Esophagus squamous epithelium (tissue), 5 donors: ENCODE measurements at regions not wholly inside any gene's neighbourhood (a gene's known extent, or its start where the extent isn't known, plus 50 kb on each side); places are given as distances from the start of the nearest gene placed in this dataset.

Experiments
- DNase-seq: peaks from one replicate; lab custom pipeline; 2025; lab: John Stamatoyannopoulos, UW
- H3K27ac ChIP-seq, 4 donors: fragments of 200-600 bp; sonication (generic); one replicate each; pipeline ENCODE4 v1.5.1; 2016 to 2019; ENCODE audit warnings: mild to moderate bottlenecking in 1 of 4
- H3K27me3 ChIP-seq, 4 donors: fragments of 200-600 bp; sonication (generic); 1 replicate in 3 of 4; 2 replicates in 1 of 4; pipeline versions ENCODE4 v1.5.1 to v1.6.0; 2017 to 2021; ENCODE audit warnings: antibody characterized with exemption in 1 of 4
- H3K36me3 ChIP-seq, 3 donors: fragments of 200-600 bp; sonication (generic); one replicate each; pipeline ENCODE4 v1.5.1; 2016 to 2019
- H3K4me1 ChIP-seq, 3 donors: fragments of 200-600 bp; sonication (generic); one replicate each; pipeline ENCODE4 v1.5.1; 2017 to 2019
- H3K4me3 ChIP-seq, 4 donors: fragments of 200-600 bp; sonication (generic); 1 replicate in 3 of 4; 2 replicates in 1 of 4; pipeline ENCODE4 v1.5.1; 2016 to 2019; ENCODE audit warnings: mild to moderate bottlenecking in 2 of 4, moderate library complexity in 1 of 4
- H3K9me3 ChIP-seq, 3 donors: fragments of 200-600 bp; sonication (generic); one replicate each; pipeline ENCODE4 v1.5.1; 2016 to 2019
- POLR2A ChIP-seq, 4 donors: fragments of 450-650 bp; IDR thresholded peaks; one replicate each; pipeline ENCODE4 v1.6.1; 2017; ENCODE audit warnings: antibody characterized with exemption in 4 of 4, mild to moderate bottlenecking in 4 of 4, moderate library complexity in 3 of 4
- WGBS, 2 donors: methylation state at CpG; one replicate each; pipeline ENCODE4 v1.1.5; 2018; 5-methylcytosine and 5-hydroxymethylcytosine counted together
- intact Hi-C: fragments of 100-400 bp; cut with DNase I; formaldehyde crosslinking; loops from one replicate; pipeline ENCODE4 v1.15.0; 2022
- TF ChIP-seq, protein P1 (sequence below), 6 experiments: fragments of 450-650 bp in 4 of 6; fragments of 200-600 bp in 2 of 6; sonication (generic) in 2 of 6; IDR thresholded peaks; one replicate each; pipeline ENCODE4 v1.5.1; 2016 to 2019; ENCODE audit warnings: antibody characterized with exemption in 6 of 6, mild to moderate bottlenecking in 4 of 6, moderate library complexity in 4 of 6
- donor health status: DM: yes; HTN: yes; CAD: no.

DNA sequence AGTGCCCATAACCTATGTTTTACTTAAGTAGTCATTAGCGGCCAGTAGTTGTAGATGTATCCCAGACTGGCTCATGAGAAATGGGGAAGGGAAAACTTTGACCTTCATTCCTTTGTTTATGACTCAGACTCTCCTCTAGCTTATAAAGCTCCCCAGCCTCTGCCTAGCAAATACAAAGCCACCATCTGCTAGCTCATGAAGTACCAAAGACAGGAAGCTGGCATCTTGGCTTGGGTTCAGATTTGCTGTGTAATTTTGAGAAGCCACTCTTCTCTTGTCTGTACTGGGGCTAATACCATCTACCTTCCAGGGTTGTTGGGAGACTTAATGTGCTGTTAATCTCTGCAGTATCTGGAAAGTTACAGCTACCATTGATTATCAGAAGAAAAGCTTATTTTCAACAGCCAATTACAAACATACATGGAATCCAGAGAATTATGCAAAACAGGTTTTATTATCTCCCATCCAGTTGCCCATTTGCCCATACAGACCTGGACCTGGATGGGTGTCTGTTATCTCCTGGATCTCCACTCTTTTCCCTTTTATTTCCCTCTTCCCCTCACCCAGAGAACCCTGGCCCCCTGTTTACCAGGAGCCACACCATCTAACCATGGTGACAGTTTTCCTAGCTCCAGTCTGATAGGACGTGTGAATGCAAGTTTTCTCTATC lies 153.8 kb downstream of the SEMA6D start:
- DNase-seq = no peak
- intact Hi-C loops = no loop called here
- Histone ChIP-seq H3K27ac (peak overlapping the region in 1 of 4 donors; percentile 49), H3K36me3 (no peaks in the 10 kb centered on the region), H3K4me3 (no peak overlapping the region), H3K4me1 (no peaks in the 10 kb centered on the region), H3K9me3 (no peaks in the 10 kb centered on the region), H3K27me3 (no peaks in the 10 kb centered on the region)
- no peak for TF ChIP-seq POLR2A (IDR thresholded peaks at IDR 0.05)
- 60 to 70% methylated on average over 2 of the region's 2 CpGs for WGBS, 2 donors

DNA sequence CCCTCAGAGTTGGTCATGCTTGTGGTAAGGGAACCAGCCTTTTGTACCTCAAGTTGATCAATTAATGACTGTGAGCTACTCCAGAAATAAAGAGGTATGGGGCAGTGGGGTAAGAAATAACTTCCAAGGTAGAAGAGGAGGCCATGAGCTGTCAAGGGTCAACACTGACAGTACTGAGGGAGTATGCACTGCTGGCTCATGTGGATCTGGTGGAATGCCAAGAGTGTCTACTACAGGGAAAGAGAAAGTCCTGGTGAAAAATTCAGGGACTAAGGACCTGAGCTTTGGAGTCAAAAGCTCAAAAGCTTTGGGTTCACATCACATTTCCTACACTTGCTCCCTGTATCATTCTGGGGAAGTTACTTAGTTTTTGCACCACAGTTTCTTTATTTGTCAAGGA lies 154.9 kb downstream of the SEMA6D start:
- Histone ChIP-seq H3K36me3 (no peaks in the 10 kb centered on the region), H3K9me3 (no peaks in the 10 kb centered on the region), H3K27ac (peak overlapping the region in 1 of 4 donors; percentile 1), H3K27me3 (no peaks in the 10 kb centered on the region), H3K4me1 (no peaks in the 10 kb centered on the region), H3K4me3 (no peak overlapping the region)
- intact Hi-C loops = no loop called here
- DNase-seq = no peak
- TF ChIP-seq, protein P1, sequence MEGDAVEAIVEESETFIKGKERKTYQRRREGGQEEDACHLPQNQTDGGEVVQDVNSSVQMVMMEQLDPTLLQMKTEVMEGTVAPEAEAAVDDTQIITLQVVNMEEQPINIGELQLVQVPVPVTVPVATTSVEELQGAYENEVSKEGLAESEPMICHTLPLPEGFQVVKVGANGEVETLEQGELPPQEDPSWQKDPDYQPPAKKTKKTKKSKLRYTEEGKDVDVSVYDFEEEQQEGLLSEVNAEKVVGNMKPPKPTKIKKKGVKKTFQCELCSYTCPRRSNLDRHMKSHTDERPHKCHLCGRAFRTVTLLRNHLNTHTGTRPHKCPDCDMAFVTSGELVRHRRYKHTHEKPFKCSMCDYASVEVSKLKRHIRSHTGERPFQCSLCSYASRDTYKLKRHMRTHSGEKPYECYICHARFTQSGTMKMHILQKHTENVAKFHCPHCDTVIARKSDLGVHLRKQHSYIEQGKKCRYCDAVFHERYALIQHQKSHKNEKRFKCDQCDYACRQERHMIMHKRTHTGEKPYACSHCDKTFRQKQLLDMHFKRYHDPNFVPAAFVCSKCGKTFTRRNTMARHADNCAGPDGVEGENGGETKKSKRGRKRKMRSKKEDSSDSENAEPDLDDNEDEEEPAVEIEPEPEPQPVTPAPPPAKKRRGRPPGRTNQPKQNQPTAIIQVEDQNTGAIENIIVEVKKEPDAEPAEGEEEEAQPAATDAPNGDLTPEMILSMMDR (IDR thresholded peaks at IDR 0.05) = no peak
- no peak for TF ChIP-seq POLR2A (IDR thresholded peaks at IDR 0.05)

DNA sequence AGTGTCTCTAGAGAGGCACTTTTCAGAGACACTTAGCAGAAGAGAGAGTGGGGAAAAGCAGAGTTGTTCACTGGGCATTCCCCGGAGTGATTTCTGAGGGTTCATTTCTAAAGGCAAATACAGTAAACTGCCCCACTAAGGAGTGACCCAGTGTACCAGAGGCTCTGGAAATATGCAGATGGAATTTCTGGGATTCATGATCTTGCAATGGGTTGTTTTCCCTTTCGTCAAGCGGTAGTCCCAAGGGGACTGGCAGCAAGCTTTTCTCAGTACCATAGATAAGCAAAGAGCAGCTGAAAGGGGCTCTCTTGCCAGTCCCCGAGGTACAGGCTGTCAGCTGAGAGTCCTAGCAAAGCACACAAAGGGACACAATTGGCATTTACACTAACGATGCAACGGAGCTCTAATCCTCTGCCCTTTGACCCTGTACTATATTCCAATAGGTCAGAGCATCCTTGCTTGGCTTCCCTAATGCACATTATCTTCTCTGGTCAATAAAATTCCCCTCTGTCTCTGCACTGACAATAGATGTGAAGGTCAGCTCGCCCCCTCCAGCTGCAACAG lies 155.6 kb downstream of the SEMA6D start:
- no peak for DNase-seq
- Histone ChIP-seq H3K4me3 (no peak overlapping the region), H3K36me3 (no peaks in the 10 kb centered on the region), H3K27me3 (peaks cover 0 to 5% (median 0%) of the 10 kb centered on the region in 4 donors), H3K9me3 (no peaks in the 10 kb centered on the region), H3K4me1 (no peaks in the 10 kb centered on the region), H3K27ac (peak overlapping the region in 1 of 4 donors; percentile 11)
- TF ChIP-seq, protein P1 (IDR thresholded peaks at IDR 0.05) = no peak
- TF ChIP-seq POLR2A (IDR thresholded peaks at IDR 0.05) = no peak
- intact Hi-C loops = no loop called here
- 64 to 69% methylated on average over 6 to 7 of the region's 7 CpGs for WGBS, 2 donors

DNA sequence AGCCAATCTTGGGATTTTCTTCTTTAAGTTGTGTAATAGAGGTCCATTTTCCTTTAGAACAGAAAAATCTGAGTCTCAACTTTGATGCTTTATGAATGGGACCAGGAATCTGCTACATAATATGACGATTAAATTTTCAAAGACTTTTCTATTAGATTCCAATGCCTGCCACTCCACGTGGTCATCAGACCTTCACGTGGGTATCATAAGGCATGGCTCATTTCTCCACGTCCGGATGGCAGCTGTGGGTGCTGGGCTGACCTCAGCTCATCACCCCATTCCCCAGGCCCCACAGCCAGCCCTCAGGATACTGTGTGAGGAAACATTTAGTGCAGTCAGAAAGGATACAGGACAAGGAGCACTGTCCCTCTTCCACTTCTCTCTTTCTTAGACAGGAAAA lies 159.7 kb downstream of the SEMA6D start:
- H3K36me3 ChIP-seq = no peaks in the 10 kb centered on the region
- DNase-seq = no peak
- no peaks in the 10 kb centered on the region for H3K9me3 ChIP-seq
- no peaks in the 10 kb centered on the region for H3K4me1 ChIP-seq
- H3K27me3 ChIP-seq = peaks cover 0 to 6% (median 0%) of the 10 kb centered on the region in 4 donors
- intact Hi-C loops = no loop called here
- WGBS, 2 donors = 77 to 86% methylated on average over 5 of the region's 5 CpGs
- no peak for TF ChIP-seq POLR2A (IDR thresholded peaks at IDR 0.05)
- TF ChIP-seq, protein P1 (IDR thresholded peaks at IDR 0.05) = no peak
- no peak overlapping the region for H3K27ac ChIP-seq
- no peak overlapping the region for H3K4me3 ChIP-seq

DNA sequence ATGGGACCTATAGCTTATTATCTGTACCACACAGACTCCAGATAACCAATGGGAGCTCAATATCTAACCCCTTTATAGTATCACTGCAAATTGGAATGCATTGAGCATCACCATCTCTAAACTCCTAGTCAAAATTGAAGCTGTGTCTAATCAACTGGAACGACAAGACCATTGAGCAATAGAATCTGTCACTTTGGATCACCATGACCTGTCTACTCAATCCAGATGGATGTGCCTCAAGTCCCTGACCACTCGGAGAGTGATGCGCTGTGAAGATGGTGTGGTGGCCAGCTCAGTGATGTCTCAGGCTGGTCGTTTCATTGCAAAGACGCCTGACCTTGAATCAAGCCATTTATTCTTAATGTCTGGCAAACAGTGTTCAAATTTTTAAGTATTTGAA lies 160.5 kb downstream of the SEMA6D start:
- H3K4me3 ChIP-seq = no peak overlapping the region
- 86 to 89% methylated on average over 4 to 5 of the region's 5 CpGs for WGBS, 2 donors
- no peak for DNase-seq
- H3K27me3 ChIP-seq = peaks cover 0 to 6% (median 0%) of the 10 kb centered on the region in 4 donors
- intact Hi-C loops = no loop called here
- no peak overlapping the region for H3K27ac ChIP-seq
- no peaks in the 10 kb centered on the region for H3K36me3 ChIP-seq
- no peaks in the 10 kb centered on the region for H3K9me3 ChIP-seq
- H3K4me1 ChIP-seq = no peaks in the 10 kb centered on the region
- TF ChIP-seq, protein P1 (IDR thresholded peaks at IDR 0.05) = no peak
- no peak for TF ChIP-seq POLR2A (IDR thresholded peaks at IDR 0.05)
